Suppressor macrophage treated with lipopolysaccharide for 1 hour (primary cell): ENCODE measurements at regions not wholly inside any gene's neighbourhood (a gene's known extent, or its start where the extent isn't known, plus 50 kb on each side); places are given as distances from the start of the nearest gene placed in this dataset.

ENCODE experiments used
- DNase-seq, 3 donors: peaks; one replicate each; pipeline ENCODE4 v3.0.0-alpha.2; 2020 to 2022

GRCh38 chr3:107992976-107993684, 97.7 kb downstream of the CD47 start:
- peak; percentile 94 to 98 (median 96) for DNase-seq

- DNase-seq, result no peak
Observed at GRCh38 chr3:107990926-107991325, 99.9 kb downstream of the CD47 start.

GRCh38 chr3:107990433-107990832, 100.4 kb downstream of the CD47 start:
- DNase-seq, result no peak

GRCh38 chr3:107989661-107990060, 101.2 kb downstream of the CD47 start:
- peak; percentile 56 to 70 (median 65) for DNase-seq

- DNase-seq, result peak; percentile 87 to 94 (median 91)
Observed at GRCh38 chr3:107988460-107989175, 102.2 kb downstream of the CD47 start.

- DNase-seq, result peak; percentile 92 to 99 (median 97)
Observed at GRCh38 chr3:107987036-107987939, 103.5 kb downstream of the CD47 start.

GRCh38 chr3:107986505-107986904, 104.3 kb downstream of the CD47 start:
- DNase-seq, result no peak

GRCh38 chr3:107985496-107985895, 105.3 kb downstream of the CD47 start:
- peak; percentile 77 to 88 (median 84) for DNase-seq

- DNase-seq, result no peak
Observed at GRCh38 chr3:107983247-107983646, 107.6 kb downstream of the CD47 start.

- no peak for DNase-seq
Observed at GRCh38 chr3:107982165-107982564, 108.7 kb downstream of the CD47 start.

GRCh38 chr3:107981471-107982111, 109.2 kb downstream of the CD47 start:
- DNase-seq, result peak in 2 of 3 donors; percentile 40 to 57

GRCh38 chr3:107979538-107979937, 111.3 kb downstream of the CD47 start:
- no peak for DNase-seq

GRCh38 chr3:107978131-107979055, 112.4 kb downstream of the CD47 start:
- DNase-seq, result no peak

GRCh38 chr3:107977221-107978130, 113.4 kb downstream of the CD47 start:
- DNase-seq, result no peak

- no peak for DNase-seq
Observed at GRCh38 chr3:107976202-107976800, 114.5 kb downstream of the CD47 start.

GRCh38 chr3:107975529-107976201, 115.2 kb downstream of the CD47 start:
- peak in 1 of 3 donors; percentile 25 for DNase-seq

- DNase-seq, result no peak
Observed at GRCh38 chr3:107973961-107974360, 116.9 kb downstream of the CD47 start.

- DNase-seq, result no peak
Observed at GRCh38 chr3:107973152-107973551, 117.7 kb downstream of the CD47 start.

GRCh38 chr3:107970993-107971580, 119.7 kb downstream of the CD47 start:
- DNase-seq, result no peak
